ENCODE measurements at regions not wholly inside any gene's neighbourhood (a gene's known extent, or its start where the extent isn't known, plus 50 kb on each side); places are given as distances from the start of the nearest gene placed in this dataset.

- Histone ChIP-seq H3K9me3 (no peaks in the 10 kb centered on the region), H3K27ac (ENCODE audit: low read length) (no peak overlapping the region), H3K4me1 (ENCODE audit: control insufficient read depth in 1 of 2, extremely low read depth in 1 of 2, insufficient read depth in 2 of 2, low read length in 2 of 2) (no peaks in the 10 kb centered on the region), H3K27me3 (replicated peaks in 1 of 2; ENCODE audit: control insufficient read depth in 2 of 2, extremely low read depth in 1 of 2, insufficient read depth in 2 of 2, low read length in 1 of 2) (no peaks in the 10 kb centered on the region), H3K4me3 (ENCODE audit: control insufficient read depth in 1 of 2, extremely low read depth in 1 of 2, low read length in 1 of 2) (no peak overlapping the region), H3K36me3 (ENCODE audit: control insufficient read depth in 2 of 2, extremely low read depth in 1 of 2, insufficient read depth in 1 of 2, low read length in 1 of 2) (no peaks in the 10 kb centered on the region)
- no peaks in the 10 kb centered on the region for H3K36me3 Mint-ChIP-seq
- H3K4me1 Mint-ChIP-seq: no peaks in the 10 kb centered on the region
- no peak for DNase-seq
- peaks cover 0 to 2% (median 0%) of the 10 kb centered on the region in 3 donors for H3K9me3 Mint-ChIP-seq
- POLR2A ChIA-PET: no interaction called here
- no peak overlapping the region for H3K27ac Mint-ChIP-seq
- CTCF ChIA-PET: no interaction called here
- no peak for ATAC-seq (replicated peaks in 1 of 4)
- no CpG with 5 or more reads among the region's 2 CpGs for WGBS (ENCODE audit: insufficient coverage)
- no peaks in the 10 kb centered on the region for H3K27me3 Mint-ChIP-seq
- no peak overlapping the region for H3K4me3 Mint-ChIP-seq
Observed at GRCh38 chr7:83852136-83852535, 203.2 kb upstream of the SEMA3E start.

- Histone ChIP-seq H3K27me3 (replicated peaks in 1 of 2; ENCODE audit: control insufficient read depth in 2 of 2, extremely low read depth in 1 of 2, insufficient read depth in 2 of 2, low read length in 1 of 2) (no peaks in the 10 kb centered on the region), H3K4me3 (ENCODE audit: control insufficient read depth in 1 of 2, extremely low read depth in 1 of 2, low read length in 1 of 2) (no peak overlapping the region), H3K4me1 (ENCODE audit: control insufficient read depth in 1 of 2, extremely low read depth in 1 of 2, insufficient read depth in 2 of 2, low read length in 2 of 2) (no peaks in the 10 kb centered on the region), H3K36me3 (ENCODE audit: control insufficient read depth in 2 of 2, extremely low read depth in 1 of 2, insufficient read depth in 1 of 2, low read length in 1 of 2) (no peaks in the 10 kb centered on the region), H3K9me3 (no peaks in the 10 kb centered on the region), H3K27ac (ENCODE audit: low read length) (no peak overlapping the region)
- H3K4me1 Mint-ChIP-seq: no peaks in the 10 kb centered on the region
- no peaks in the 10 kb centered on the region for H3K27me3 Mint-ChIP-seq
- WGBS (ENCODE audit: insufficient coverage): no CpG with 5 or more reads among the region's 1 CpG
- H3K9me3 Mint-ChIP-seq: peaks cover 0 to 2% (median 0%) of the 10 kb centered on the region in 3 donors
- no peak overlapping the region for H3K27ac Mint-ChIP-seq
- POLR2A ChIA-PET: no interaction called here
- no peaks in the 10 kb centered on the region for H3K36me3 Mint-ChIP-seq
- ATAC-seq (replicated peaks in 1 of 4) (no peak), DNase-seq (no peak)
- CTCF ChIA-PET: no interaction called here
- H3K4me3 Mint-ChIP-seq: no peak overlapping the region
Observed at GRCh38 chr7:83851551-83851950, 202.6 kb upstream of the SEMA3E start.

- no peaks in the 10 kb centered on the region for H3K36me3 Mint-ChIP-seq
- ATAC-seq (replicated peaks in 1 of 4) (no peak), DNase-seq (no peak)
- ChIA-PET CTCF (no interaction called here), POLR2A (no interaction called here)
- no peaks in the 10 kb centered on the region for H3K27me3 ChIP-seq (replicated peaks in 1 of 2; ENCODE audit: control insufficient read depth in 2 of 2, extremely low read depth in 1 of 2, insufficient read depth in 2 of 2, low read length in 1 of 2)
- H3K4me3 Mint-ChIP-seq: no peak overlapping the region
- H3K9me3 Mint-ChIP-seq: peaks cover 0 to 5% (median 3%) of the 10 kb centered on the region in 3 donors
- H3K4me1 ChIP-seq (ENCODE audit: control insufficient read depth in 1 of 2, extremely low read depth in 1 of 2, insufficient read depth in 2 of 2, low read length in 2 of 2): no peaks in the 10 kb centered on the region
- no peak overlapping the region for H3K27ac ChIP-seq (ENCODE audit: low read length)
- H3K4me3 ChIP-seq (ENCODE audit: control insufficient read depth in 1 of 2, extremely low read depth in 1 of 2, low read length in 1 of 2): no peak overlapping the region
- no peaks in the 10 kb centered on the region for H3K4me1 Mint-ChIP-seq
- no peak overlapping the region for H3K27ac Mint-ChIP-seq
- no peaks in the 10 kb centered on the region for H3K27me3 Mint-ChIP-seq
- no peaks in the 10 kb centered on the region for H3K36me3 ChIP-seq (ENCODE audit: control insufficient read depth in 2 of 2, extremely low read depth in 1 of 2, insufficient read depth in 1 of 2, low read length in 1 of 2)
- no peaks in the 10 kb centered on the region for H3K9me3 ChIP-seq
Observed at GRCh38 chr7:83850941-83851340, 202.0 kb upstream of the SEMA3E start.

- H3K27ac ChIP-seq (ENCODE audit: low read length): no peak overlapping the region
- Mint-ChIP-seq H3K27ac (no peak overlapping the region), H3K9me3 (peaks cover 5% of the 10 kb centered on the region in 3 donors), H3K27me3 (no peaks in the 10 kb centered on the region), H3K4me3 (no peak overlapping the region), H3K4me1 (no peaks in the 10 kb centered on the region), H3K36me3 (no peaks in the 10 kb centered on the region)
- no peaks in the 10 kb centered on the region for H3K27me3 ChIP-seq (replicated peaks in 1 of 2; ENCODE audit: control insufficient read depth in 2 of 2, extremely low read depth in 1 of 2, insufficient read depth in 2 of 2, low read length in 1 of 2)
- no peak overlapping the region for H3K4me3 ChIP-seq (ENCODE audit: control insufficient read depth in 1 of 2, extremely low read depth in 1 of 2, low read length in 1 of 2)
- 87% methylated on average over 3 of the region's 3 CpGs for WGBS (ENCODE audit: insufficient coverage)
- POLR2A ChIA-PET: no interaction called here
- no peaks in the 10 kb centered on the region for H3K36me3 ChIP-seq (ENCODE audit: control insufficient read depth in 2 of 2, extremely low read depth in 1 of 2, insufficient read depth in 1 of 2, low read length in 1 of 2)
- no peak for DNase-seq
- CTCF ChIA-PET: no interaction called here
- H3K4me1 ChIP-seq (ENCODE audit: control insufficient read depth in 1 of 2, extremely low read depth in 1 of 2, insufficient read depth in 2 of 2, low read length in 2 of 2): no peaks in the 10 kb centered on the region
- ATAC-seq (replicated peaks in 1 of 4): no peak
- H3K9me3 ChIP-seq: no peaks in the 10 kb centered on the region
Observed at GRCh38 chr7:83850125-83850524, 201.2 kb upstream of the SEMA3E start.

- DNase-seq (no peak), ATAC-seq (replicated peaks in 1 of 4) (no peak)
- H3K9me3 ChIP-seq: no peaks in the 10 kb centered on the region
- WGBS (ENCODE audit: insufficient coverage): no CpG with 5 or more reads among the region's 3 CpGs
- H3K27me3 ChIP-seq (replicated peaks in 1 of 2; ENCODE audit: control insufficient read depth in 2 of 2, extremely low read depth in 1 of 2, insufficient read depth in 2 of 2, low read length in 1 of 2): no peaks in the 10 kb centered on the region
- CTCF ChIA-PET: no interaction called here
- no peak overlapping the region for H3K27ac ChIP-seq (ENCODE audit: low read length)
- Mint-ChIP-seq H3K4me3 (no peak overlapping the region), H3K36me3 (no peaks in the 10 kb centered on the region), H3K4me1 (no peaks in the 10 kb centered on the region), H3K9me3 (peaks cover 7 to 9% (median 9%) of the 10 kb centered on the region in 3 donors), H3K27me3 (no peaks in the 10 kb centered on the region), H3K27ac (no peak overlapping the region)
- H3K4me3 ChIP-seq (ENCODE audit: control insufficient read depth in 1 of 2, extremely low read depth in 1 of 2, low read length in 1 of 2): no peak overlapping the region
- no peaks in the 10 kb centered on the region for H3K36me3 ChIP-seq (ENCODE audit: control insufficient read depth in 2 of 2, extremely low read depth in 1 of 2, insufficient read depth in 1 of 2, low read length in 1 of 2)
- POLR2A ChIA-PET: interaction anchor here in 1 of 2 donors (0.6 kb wide), 1 partner anchor 98 kb away, joined by 3 read pairs; no protein-coding TSS in a partner anchor
- H3K4me1 ChIP-seq (ENCODE audit: control insufficient read depth in 1 of 2, extremely low read depth in 1 of 2, insufficient read depth in 2 of 2, low read length in 2 of 2): no peaks in the 10 kb centered on the region
Observed at GRCh38 chr7:83849131-83849530, 200.2 kb upstream of the SEMA3E start.

- Histone ChIP-seq H3K4me3 (ENCODE audit: control insufficient read depth in 1 of 2, extremely low read depth in 1 of 2, low read length in 1 of 2) (no peak overlapping the region), H3K36me3 (ENCODE audit: control insufficient read depth in 2 of 2, extremely low read depth in 1 of 2, insufficient read depth in 1 of 2, low read length in 1 of 2) (no peaks in the 10 kb centered on the region), H3K4me1 (ENCODE audit: control insufficient read depth in 1 of 2, extremely low read depth in 1 of 2, insufficient read depth in 2 of 2, low read length in 2 of 2) (no peaks in the 10 kb centered on the region), H3K27ac (ENCODE audit: low read length) (no peak overlapping the region), H3K27me3 (replicated peaks in 1 of 2; ENCODE audit: control insufficient read depth in 2 of 2, extremely low read depth in 1 of 2, insufficient read depth in 2 of 2, low read length in 1 of 2) (no peaks in the 10 kb centered on the region), H3K9me3 (no peaks in the 10 kb centered on the region)
- Mint-ChIP-seq H3K27me3 (no peaks in the 10 kb centered on the region), H3K4me3 (no peak overlapping the region), H3K36me3 (no peaks in the 10 kb centered on the region), H3K4me1 (no peaks in the 10 kb centered on the region), H3K27ac (no peak overlapping the region), H3K9me3 (peaks cover 6 to 19% (median 9%) of the 10 kb centered on the region in 3 donors)
- POLR2A ChIA-PET: no interaction called here
- DNase-seq (no peak), ATAC-seq (replicated peaks in 1 of 4) (no peak)
- WGBS (ENCODE audit: insufficient coverage): 29% methylated on average over 1 of the region's 6 CpGs
- CTCF ChIA-PET: no interaction called here
Observed at GRCh38 chr7:83842894-83843293, 194.0 kb upstream of the SEMA3E start.

GRCh38 chr7:83837683-83838082, 188.7 kb upstream of the SEMA3E start:
- H3K4me3 ChIP-seq (ENCODE audit: control insufficient read depth in 1 of 2, extremely low read depth in 1 of 2, low read length in 1 of 2): no peak overlapping the region

More at GRCh38 chr7:83837683-83838082, 188.7 kb upstream of the SEMA3E start:
- Histone ChIP-seq H3K36me3 (ENCODE audit: control insufficient read depth in 2 of 2, extremely low read depth in 1 of 2, insufficient read depth in 1 of 2, low read length in 1 of 2) (no peaks in the 10 kb centered on the region), H3K9me3 (no peaks in the 10 kb centered on the region), H3K27ac (ENCODE audit: low read length) (no peak overlapping the region), H3K27me3 (replicated peaks in 1 of 2; ENCODE audit: control insufficient read depth in 2 of 2, extremely low read depth in 1 of 2, insufficient read depth in 2 of 2, low read length in 1 of 2) (no peaks in the 10 kb centered on the region), H3K4me1 (ENCODE audit: control insufficient read depth in 1 of 2, extremely low read depth in 1 of 2, insufficient read depth in 2 of 2, low read length in 2 of 2) (no peaks in the 10 kb centered on the region)
- WGBS (ENCODE audit: insufficient coverage): no CpG with 5 or more reads among the region's 1 CpG
- no peak overlapping the region for H3K27ac Mint-ChIP-seq
- ChIA-PET CTCF (no interaction called here), POLR2A (no interaction called here)
- no peaks in the 10 kb centered on the region for H3K27me3 Mint-ChIP-seq
- no peak for ATAC-seq (replicated peaks in 1 of 4)
- peaks cover 0 to 9% (median 0%) of the 10 kb centered on the region in 3 donors for H3K9me3 Mint-ChIP-seq
- H3K4me3 Mint-ChIP-seq: no peak overlapping the region
- DNase-seq: no peak
- H3K36me3 Mint-ChIP-seq: no peaks in the 10 kb centered on the region
- H3K4me1 Mint-ChIP-seq: no peaks in the 10 kb centered on the region
